ENCODE measurements at regions not wholly inside any gene's neighbourhood (a gene's known extent, or its start where the extent isn't known, plus 50 kb on each side); places are given as distances from the start of the nearest gene placed in this dataset.

DNA sequence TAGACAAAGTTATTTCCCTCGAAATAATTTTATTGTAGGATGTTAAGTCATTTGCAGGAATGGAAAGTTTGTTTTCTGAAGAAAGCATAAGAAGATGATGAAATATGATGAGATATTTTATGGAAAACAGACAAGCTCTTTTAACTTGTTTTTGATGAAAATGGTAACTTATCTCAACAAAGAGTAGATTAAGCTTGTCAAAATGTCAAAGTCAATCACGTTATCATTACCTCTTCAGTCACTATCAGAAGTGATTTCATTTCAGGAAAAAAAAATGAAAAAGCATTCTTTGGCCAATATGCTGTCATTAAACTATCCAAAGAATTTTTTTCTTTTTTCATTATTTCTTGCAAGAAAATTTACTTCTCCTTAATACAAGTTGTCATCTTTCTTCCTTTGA, 221.0 kb upstream of the ANKRD50 start:
- peaks cover 0 to under 1% (median 0%) of the 10 kb centered on the region in 4 experiments; a peak in 1 of 7 replicates for H3K27me3 ChIP-seq (replicated peaks in 1 of 4; ENCODE audit: control insufficient read depth in 3 of 4, extremely low read depth in 1 of 4, insufficient read depth in 3 of 4, low read length in 3 of 4)
- H2BK120ac ChIP-seq (replicated peaks; ENCODE audit: low read depth, low read length), result no peak overlapping the region
- H3K79me1 ChIP-seq (ENCODE audit: low read depth, low read length), result no peaks in the 10 kb centered on the region
- H3K36me3 ChIP-seq (ENCODE audit: control insufficient read depth in 2 of 4, insufficient read depth in 4 of 4, low read length in 3 of 4), result no peaks in the 10 kb centered on the region
- no peak overlapping the region for H3K23ac ChIP-seq (ENCODE audit: insufficient read length)
- no peak overlapping the region for H3K27ac ChIP-seq (ENCODE audit: low read depth, low read length)
- no peak overlapping the region for H2BK5ac ChIP-seq (ENCODE audit: low read depth, low read length)
- no peak overlapping the region for H3K4me2 ChIP-seq (ENCODE audit: insufficient read depth in 1 of 2, low read depth in 2 of 2, low read length in 2 of 2)
- 94% methylated on average over 2 of the region's 2 CpGs; no CpG with 5 or more reads in 1 of the 2 experiments for WGBS, 2 experiments (ENCODE audit: extremely low coverage in 1 of 2, insufficient coverage in 1 of 2, insufficient read length in 1 of 2, insufficient replicate concordance in 2 of 2, low coverage in 1 of 2, low lambda C conversion rate in 2 of 2, missing lambda C conversion rate in 1 of 2)
- no peaks in the 10 kb centered on the region for H3K79me2 ChIP-seq (ENCODE audit: control insufficient read depth in 1 of 2, insufficient read depth in 2 of 2, low read length in 2 of 2)
- no peak overlapping the region for H2AK5ac ChIP-seq (ENCODE audit: low read depth, low read length)
- no peak for TF ChIP-seq NANOG (IDR thresholded peaks at IDR 0.05; ENCODE audit: insufficient read depth, low read depth, low read length, poor library complexity, severe bottlenecking)
- no peak for TF ChIP-seq PHF8 (conservative IDR thresholded peaks at IDR 0.05; ENCODE audit: low read depth, low read length)
- TF ChIP-seq MAFK (IDR thresholded peaks at IDR 0.05; ENCODE audit: low read depth, low read length), result no peak
- TF ChIP-seq RBBP5 (IDR thresholded peaks at IDR 0.05; ENCODE audit: borderline replicate concordance, low read depth, low read length), result no peak
- TF ChIP-seq SUZ12 (IDR thresholded peaks at IDR 0.05; ENCODE audit: low read length), result no peak
- no peak for TF ChIP-seq RNF2 (IDR thresholded peaks at IDR 0.05; ENCODE audit: borderline replicate concordance, low read depth, low read length, missing control alignments, poor library complexity, severe bottlenecking)
- TF ChIP-seq GABPA (IDR thresholded peaks at IDR 0.05; ENCODE audit: borderline replicate concordance, insufficient read depth, low read length), result no peak
- no peak for TF ChIP-seq TAF7 (optimal IDR thresholded peaks at IDR 0.05; ENCODE audit: borderline replicate concordance, low read depth, low read length)
- TF ChIP-seq EGR1 (IDR thresholded peaks at IDR 0.05; ENCODE audit: borderline replicate concordance, low read depth, low read length), result no peak
- no peak for TF ChIP-seq JUN (IDR thresholded peaks at IDR 0.05; ENCODE audit: low read depth, low read length)
- no peak for TF ChIP-seq KDM4A (IDR thresholded peaks at IDR 0.05; ENCODE audit: low read depth, low read length, severe bottlenecking)
- no peaks in the 10 kb centered on the region for H3K23me2 ChIP-seq (ENCODE audit: low read depth, low read length)
- no peak overlapping the region for H2BK15ac ChIP-seq (ENCODE audit: low read length)
- H4K8ac ChIP-seq (ENCODE audit: extremely low read depth, insufficient read depth, low read length), result no peak overlapping the region
- H3K4me3 ChIP-seq (ENCODE audit: extremely low read depth in 1 of 4, insufficient read depth in 2 of 4, low read depth in 3 of 4, low read length in 4 of 4), result no peak overlapping the region
- ChIA-PET POLR2A (ENCODE audit: partially characterized antibody) (no interaction called here), CTCF (ENCODE audit: partially characterized antibody) (interaction anchor here (0.6 kb wide), 1 partner anchor 178 kb away, joined by 3 read pairs; no protein-coding TSS in a partner anchor)
- DNase-seq (ENCODE audit: low read depth in 1 of 2, low spot score in 2 of 2) (no peak), FAIRE-seq (no peak)
- H3K14ac ChIP-seq (ENCODE audit: insufficient read length), result no peak overlapping the region
- no peak overlapping the region for H2BK20ac ChIP-seq (ENCODE audit: low read length)
- no peak overlapping the region for H3K18ac ChIP-seq (ENCODE audit: extremely low read depth, low read length)
- no peak overlapping the region for H4K5ac ChIP-seq (ENCODE audit: insufficient read length, low read depth, low read length)
- no peak overlapping the region for H2AFZ ChIP-seq (ENCODE audit: low read length)
- peaks cover 0 to 9% (median 6%) of the 10 kb centered on the region in 4 experiments; a peak in 3 of 7 replicates for H3K4me1 ChIP-seq (replicated peaks in 1 of 4; ENCODE audit: control insufficient read depth in 3 of 4, insufficient read depth in 4 of 4, low read length in 3 of 4)
- no peak overlapping the region for H3K4ac ChIP-seq (replicated peaks; ENCODE audit: insufficient read length, low read depth, low read length)
- H3K9ac ChIP-seq (replicated peaks in 1 of 4; ENCODE audit: extremely low read depth in 1 of 4, low read depth in 3 of 4, low read length in 3 of 4), result no peak overlapping the region
- no peak overlapping the region for H3K56ac ChIP-seq (replicated peaks; ENCODE audit: insufficient read length, low read depth, low read length)
- H3K9me3 ChIP-seq (ENCODE audit: insufficient read depth in 2 of 2, low read depth in 1 of 2, low read length in 1 of 2), result no peaks in the 10 kb centered on the region
- no peaks in the 10 kb centered on the region for H4K20me1 ChIP-seq (replicated peaks in 1 of 2; ENCODE audit: control insufficient read depth in 1 of 2, insufficient read depth in 2 of 2, low read length in 2 of 2)
- no peak overlapping the region for H2BK12ac ChIP-seq (ENCODE audit: low read depth, low read length)
- H4K91ac ChIP-seq (replicated peaks; ENCODE audit: insufficient read length, low read length), result no peak overlapping the region

Measured in H1 (cell line).